ENCODE measurements at regions not wholly inside any gene's neighbourhood (a gene's known extent, or its start where the extent isn't known, plus 50 kb on each side); places are given as distances from the start of the nearest gene placed in this dataset.
"Not testable (repeated sequence)": the region's sequence is repeated elsewhere in the genome, so short reads cannot be mapped to it uniquely, and the experiment has no call there.

GRCh38 chr6:14899441-14899840, 346.4 kb upstream of the JARID2 start:
- not testable (repeated sequence) for DNase-seq

- DNase-seq: no peak
Measured at GRCh38 chr6:14900919-14901318, 344.9 kb upstream of the JARID2 start.

- peak in 1 of 2 experiments; percentile 61 for DNase-seq
Measured at GRCh38 chr6:14903176-14904038, 342.5 kb upstream of the JARID2 start.

- DNase-seq: no peak
Measured at GRCh38 chr6:14905201-14905600, 340.7 kb upstream of the JARID2 start.

- DNase-seq: no peak
Measured at GRCh38 chr6:14906621-14907020, 339.2 kb upstream of the JARID2 start.

GRCh38 chr6:14910692-14911547, 334.9 kb upstream of the JARID2 start:
- no peak for DNase-seq

- DNase-seq: no peak
Measured at GRCh38 chr6:14912226-14912625, 333.6 kb upstream of the JARID2 start.

- no peak for DNase-seq
Measured at GRCh38 chr6:14912706-14913105, 333.2 kb upstream of the JARID2 start.

GRCh38 chr6:14913931-14914330, 331.9 kb upstream of the JARID2 start:
- no peak for DNase-seq

- no peak for DNase-seq
Measured at GRCh38 chr6:14915888-14916832, 329.7 kb upstream of the JARID2 start.

GRCh38 chr6:14917109-14917910, 328.6 kb upstream of the JARID2 start:
- no peak for DNase-seq

GRCh38 chr6:14918200-14918907, 327.5 kb upstream of the JARID2 start:
- no peak for DNase-seq

GRCh38 chr6:14919038-14919670, 326.7 kb upstream of the JARID2 start:
- no peak for DNase-seq

- no peak for DNase-seq
Measured at GRCh38 chr6:14920276-14920675, 325.6 kb upstream of the JARID2 start.

- DNase-seq: no peak
Measured at GRCh38 chr6:14921170-14921569, 324.7 kb upstream of the JARID2 start.

GRCh38 chr6:14921878-14922671, 323.8 kb upstream of the JARID2 start:
- DNase-seq: no peak

GRCh38 chr6:14922706-14923460, 323.0 kb upstream of the JARID2 start:
- DNase-seq: no peak

GRCh38 chr6:14924126-14925024, 321.5 kb upstream of the JARID2 start:
- DNase-seq: peak; percentile 98 to 99

All from NCI-H524 (cell line).